HEK293 (cell line): ENCODE measurements at regions not wholly inside any gene's neighbourhood (a gene's known extent, or its start where the extent isn't known, plus 50 kb on each side); places are given as distances from the start of the nearest gene placed in this dataset.

Experiments
- CTCF ChIA-PET: fragments of 350-600 bp; formaldehyde crosslinking; extraction: SDS; loops from one replicate; lab custom pipeline; 2021; ENCODE audit warnings: antibody characterized with exemption; lab: Yijun Ruan, JAX
- POLR2A ChIA-PET: fragments of 300-600 bp; formaldehyde crosslinking; extraction: SDS; loops from one replicate; lab custom pipeline; 2020; ENCODE audit warnings: antibody characterized with exemption, inconsistent platforms; lab: Yijun Ruan, JAX
- H3K27ac ChIP-seq: fragments of 200-500 bp; sonication (Bioruptor generic); 2 replicates; pipeline ENCODE4 v1.5.1; 2014; ENCODE audit warnings: low read depth, low read length, control low read depth, inconsistent platforms; ENCODE audit errors: extremely low read depth
- H3K36me3 ChIP-seq, 2 experiments: fragments of 200-500 bp in 1 of 2; sonication (Bioruptor generic) in 1 of 2; 1 replicate in 1 of 2; 2 replicates in 1 of 2; pipeline ENCODE4 v1.5.1; 2014 to 2017; ENCODE audit warnings: inconsistent platforms in 2 of 2, low read length in 2 of 2; ENCODE audit not compliant: control insufficient read depth in 2 of 2, insufficient read depth in 1 of 2
- H3K4me1 ChIP-seq: fragments of 200-500 bp; sonication (Bioruptor generic); 2 replicates; pipeline ENCODE4 v1.5.1; 2014; ENCODE audit warnings: mild to moderate bottlenecking, low read length, inconsistent platforms; ENCODE audit not compliant: control insufficient read depth, insufficient read depth
- H3K4me3 ChIP-seq: 2 replicates; pipeline ENCODE4 v1.5.1; 2011; ENCODE audit warnings: low read depth, mild to moderate bottlenecking, control low read depth, low read length, moderate library complexity
- H3K9me3 ChIP-seq: fragments of 200-500 bp; sonication (Bioruptor generic); 2 replicates; pipeline ENCODE4 v1.5.1; 2014; ENCODE audit warnings: low read depth, low read length, inconsistent platforms; ENCODE audit not compliant: control insufficient read depth, insufficient read depth
- RBAK ChIP-seq: fragments of 450-650 bp; formaldehyde crosslinking; IDR thresholded peaks from 2 replicates; pipeline ENCODE4 v1.5.1; 2016; ENCODE audit warnings: missing biosample characterization, missing genetic modification characterization
- ZEB2 ChIP-seq: fragments of 450-650 bp; formaldehyde crosslinking; IDR thresholded peaks from 2 replicates; pipeline ENCODE4 v1.5.1; 2016; ENCODE audit warnings: missing biosample characterization, missing genetic modification characterization
- ZNF10 ChIP-seq: fragments of 450-650 bp; formaldehyde crosslinking; IDR thresholded peaks from 2 replicates; pipeline ENCODE4 v1.5.1; 2017; ENCODE audit warnings: missing biosample characterization, missing genetic modification characterization
- ZNF184 ChIP-seq: fragments of 450-650 bp; IDR thresholded peaks from 2 replicates; pipeline ENCODE4 v1.5.1; 2018; ENCODE audit warnings: missing biosample characterization, mild to moderate bottlenecking, missing genetic modification characterization
- ZNF223 ChIP-seq: fragments of 450-650 bp; formaldehyde crosslinking; IDR thresholded peaks from 2 replicates; pipeline ENCODE4 v1.5.1; 2016; ENCODE audit warnings: missing biosample characterization, missing genetic modification characterization
- ZNF324 ChIP-seq: fragments of 450-650 bp; formaldehyde crosslinking; IDR thresholded peaks from 2 replicates; pipeline ENCODE4 v1.5.1; 2016; ENCODE audit warnings: missing biosample characterization, missing genetic modification characterization
- ZNF529 ChIP-seq: fragments of 450-650 bp; formaldehyde crosslinking; IDR thresholded peaks from 2 replicates; pipeline ENCODE4 v1.5.1; 2017; ENCODE audit warnings: missing genetic modification characterization, missing biosample characterization; ENCODE audit not compliant: insufficient replicate concordance
- ZNF548 ChIP-seq: fragments of 450-650 bp; formaldehyde crosslinking; IDR thresholded peaks from 2 replicates; pipeline ENCODE4 v1.5.1; 2016; ENCODE audit warnings: missing biosample characterization, missing genetic modification characterization
- ZNF558 ChIP-seq: fragments of 450-650 bp; formaldehyde crosslinking; IDR thresholded peaks from 2 replicates; pipeline ENCODE4 v1.5.1; 2016; ENCODE audit warnings: missing biosample characterization, missing genetic modification characterization
- ZNF596 ChIP-seq: fragments of 450-650 bp; IDR thresholded peaks from 2 replicates; pipeline ENCODE4 v1.5.0; 2018; ENCODE audit warnings: missing biosample characterization, mild to moderate bottlenecking, missing genetic modification characterization, moderate library complexity
- ZNF600 ChIP-seq: fragments of 450-650 bp; formaldehyde crosslinking; IDR thresholded peaks from 2 replicates; pipeline ENCODE4 v1.5.1; 2016; ENCODE audit warnings: missing biosample characterization, missing genetic modification characterization
- ZNF664 ChIP-seq: fragments of 450-650 bp; formaldehyde crosslinking; IDR thresholded peaks from 2 replicates; pipeline ENCODE4 v1.5.1; 2016; ENCODE audit warnings: missing biosample characterization, missing genetic modification characterization
- ZNF677 ChIP-seq: fragments of 450-650 bp; IDR thresholded peaks from 2 replicates; pipeline ENCODE4 v1.5.0; 2018; ENCODE audit warnings: missing biosample characterization, mild to moderate bottlenecking, missing genetic modification characterization, moderate library complexity
- ZSCAN23 ChIP-seq: fragments of 450-650 bp; formaldehyde crosslinking; IDR thresholded peaks from 2 replicates; pipeline ENCODE4 v1.5.1; 2016; ENCODE audit warnings: missing biosample characterization, missing genetic modification characterization
- TF ChIP-seq, protein P1 (sequence below): fragments of 450-650 bp; formaldehyde crosslinking; optimal IDR thresholded peaks from 2 replicates; pipeline ENCODE3; 2016; ENCODE audit warnings: missing biosample characterization, mild to moderate bottlenecking, missing genetic modification characterization
- TF ChIP-seq, protein P2 (sequence below): fragments of 450-650 bp; formaldehyde crosslinking; IDR thresholded peaks from 2 replicates; pipeline ENCODE4 v1.5.1; 2016; ENCODE audit warnings: missing biosample characterization, missing genetic modification characterization
- TF ChIP-seq, protein P3 (sequence below): fragments of 450-650 bp; formaldehyde crosslinking; IDR thresholded peaks from 2 replicates; pipeline ENCODE4 v1.5.1; 2017; ENCODE audit warnings: missing biosample characterization, missing genetic modification characterization
- TF ChIP-seq, protein P4 (sequence below): fragments of 450-650 bp; formaldehyde crosslinking; IDR thresholded peaks from 2 replicates; pipeline ENCODE4 v1.5.1; 2016; ENCODE audit warnings: missing biosample characterization, missing genetic modification characterization
- TF ChIP-seq, protein P5 (sequence below): fragments of 450-650 bp; formaldehyde crosslinking; IDR thresholded peaks from 2 replicates; pipeline ENCODE4 v1.5.1; 2016; ENCODE audit warnings: missing biosample characterization, missing genetic modification characterization, low read depth

DNA sequence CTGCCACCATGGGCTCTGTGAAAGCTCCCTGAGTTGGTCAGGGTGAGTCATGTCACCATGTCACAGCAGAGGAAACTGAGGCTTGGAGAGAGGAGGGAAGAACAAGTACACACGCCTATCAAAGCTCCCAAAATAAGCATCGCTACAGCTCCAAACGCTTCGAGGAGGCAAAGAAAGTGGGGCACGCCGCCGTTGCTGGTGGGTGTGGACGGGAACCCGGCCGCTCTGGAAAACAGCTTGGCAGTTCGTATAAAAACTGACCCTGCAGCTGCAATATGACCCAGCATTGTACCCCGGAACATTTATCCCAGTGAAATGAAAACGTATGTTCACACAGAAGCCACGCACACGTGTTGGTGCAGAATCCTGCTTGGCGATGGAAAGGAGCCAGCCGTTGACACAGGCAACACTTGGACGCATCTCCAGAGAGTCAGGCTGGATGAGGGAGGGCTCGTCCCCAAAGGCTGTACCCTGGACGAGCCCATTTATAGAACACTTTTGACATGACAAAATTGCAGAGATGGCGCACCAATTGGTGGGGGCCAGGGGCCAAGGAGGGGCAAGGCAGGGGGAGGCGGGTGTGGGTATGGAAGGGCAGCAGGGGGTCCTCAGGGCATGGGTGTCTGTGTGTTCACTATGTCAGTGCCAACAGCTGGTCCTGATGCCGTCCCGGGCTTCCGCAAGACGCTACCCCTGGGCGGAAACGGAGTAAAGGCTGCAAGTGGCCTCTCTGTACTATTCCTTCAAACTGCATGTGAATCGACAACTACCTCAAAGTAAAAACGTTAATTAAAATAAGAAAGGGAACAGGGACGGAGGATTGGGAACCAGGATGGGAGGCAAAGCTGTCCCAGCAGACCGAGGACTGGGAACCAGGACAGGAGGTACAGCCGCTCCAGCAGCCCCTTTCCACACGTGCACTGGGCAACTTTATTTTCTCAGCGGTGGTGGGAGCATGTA, 173.0 kb downstream of the OLFM1 start (continued):
- TF ChIP-seq, protein P1, sequence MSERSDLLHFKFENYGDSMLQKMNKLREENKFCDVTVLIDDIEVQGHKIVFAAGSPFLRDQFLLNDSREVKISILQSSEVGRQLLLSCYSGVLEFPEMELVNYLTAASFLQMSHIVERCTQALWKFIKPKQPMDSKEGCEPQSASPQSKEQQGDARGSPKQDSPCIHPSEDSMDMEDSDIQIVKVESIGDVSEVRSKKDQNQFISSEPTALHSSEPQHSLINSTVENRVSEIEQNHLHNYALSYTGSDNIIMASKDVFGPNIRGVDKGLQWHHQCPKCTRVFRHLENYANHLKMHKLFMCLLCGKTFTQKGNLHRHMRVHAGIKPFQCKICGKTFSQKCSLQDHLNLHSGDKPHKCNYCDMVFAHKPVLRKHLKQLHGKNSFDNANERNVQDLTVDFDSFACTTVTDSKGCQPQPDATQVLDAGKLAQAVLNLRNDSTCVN: no peak
- TF ChIP-seq ZNF600 (tag by site-specific recombination): no peak
- no peak for TF ChIP-seq ZSCAN23 (tag by site-specific recombination)
- no peak for TF ChIP-seq ZNF548 (tag by site-specific recombination)
- TF ChIP-seq, protein P2, sequence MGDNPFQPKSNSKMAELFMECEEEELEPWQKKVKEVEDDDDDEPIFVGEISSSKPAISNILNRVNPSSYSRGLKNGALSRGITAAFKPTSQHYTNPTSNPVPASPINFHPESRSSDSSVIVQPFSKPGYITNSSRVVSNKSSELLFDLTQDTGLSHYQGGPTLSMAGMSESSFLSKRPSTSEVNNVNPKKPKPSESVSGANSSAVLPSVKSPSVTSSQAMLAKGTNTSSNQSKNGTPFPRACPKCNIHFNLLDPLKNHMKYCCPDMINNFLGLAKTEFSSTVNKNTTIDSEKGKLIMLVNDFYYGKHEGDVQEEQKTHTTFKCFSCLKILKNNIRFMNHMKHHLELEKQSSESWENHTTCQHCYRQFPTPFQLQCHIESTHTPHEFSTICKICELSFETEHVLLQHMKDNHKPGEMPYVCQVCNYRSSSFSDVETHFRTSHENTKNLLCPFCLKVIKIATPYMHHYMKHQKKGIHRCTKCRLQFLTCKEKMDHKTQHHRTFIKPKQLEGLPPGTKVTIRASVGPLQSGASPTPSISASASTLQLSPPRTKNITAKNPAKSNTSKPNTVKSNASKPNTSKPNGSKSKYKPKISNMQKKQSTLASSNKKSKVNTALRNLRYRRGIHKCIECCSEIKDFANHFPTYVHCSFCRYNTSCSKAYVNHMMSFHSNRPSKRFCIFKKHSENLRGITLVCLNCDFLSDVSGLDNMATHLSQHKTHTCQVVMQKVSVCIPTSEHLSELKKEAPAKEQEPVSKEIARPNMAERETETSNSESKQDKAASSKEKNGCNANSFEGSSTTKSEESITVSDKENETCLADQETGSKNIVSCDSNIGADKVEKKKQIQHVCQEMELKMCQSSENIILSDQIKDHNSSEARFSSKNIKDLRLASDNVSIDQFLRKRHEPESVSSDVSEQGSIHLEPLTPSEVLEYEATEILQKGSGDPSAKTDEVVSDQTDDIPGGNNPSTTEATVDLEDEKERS (tag by site-specific recombination): no peak
- TF ChIP-seq ZNF664 (tag by site-specific recombination): no peak
- no peak for TF ChIP-seq ZNF677
- no peak for TF ChIP-seq RBAK (tag by site-specific recombination)
- TF ChIP-seq ZNF596: no peak
- TF ChIP-seq ZNF529 (tag by site-specific recombination): no peak
- no peak for TF ChIP-seq ZNF223 (tag by site-specific recombination)
- no peak for TF ChIP-seq ZNF184
- TF ChIP-seq, protein P3, sequence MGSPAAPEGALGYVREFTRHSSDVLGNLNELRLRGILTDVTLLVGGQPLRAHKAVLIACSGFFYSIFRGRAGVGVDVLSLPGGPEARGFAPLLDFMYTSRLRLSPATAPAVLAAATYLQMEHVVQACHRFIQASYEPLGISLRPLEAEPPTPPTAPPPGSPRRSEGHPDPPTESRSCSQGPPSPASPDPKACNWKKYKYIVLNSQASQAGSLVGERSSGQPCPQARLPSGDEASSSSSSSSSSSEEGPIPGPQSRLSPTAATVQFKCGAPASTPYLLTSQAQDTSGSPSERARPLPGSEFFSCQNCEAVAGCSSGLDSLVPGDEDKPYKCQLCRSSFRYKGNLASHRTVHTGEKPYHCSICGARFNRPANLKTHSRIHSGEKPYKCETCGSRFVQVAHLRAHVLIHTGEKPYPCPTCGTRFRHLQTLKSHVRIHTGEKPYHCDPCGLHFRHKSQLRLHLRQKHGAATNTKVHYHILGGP: no peak
- TF ChIP-seq, protein P4, sequence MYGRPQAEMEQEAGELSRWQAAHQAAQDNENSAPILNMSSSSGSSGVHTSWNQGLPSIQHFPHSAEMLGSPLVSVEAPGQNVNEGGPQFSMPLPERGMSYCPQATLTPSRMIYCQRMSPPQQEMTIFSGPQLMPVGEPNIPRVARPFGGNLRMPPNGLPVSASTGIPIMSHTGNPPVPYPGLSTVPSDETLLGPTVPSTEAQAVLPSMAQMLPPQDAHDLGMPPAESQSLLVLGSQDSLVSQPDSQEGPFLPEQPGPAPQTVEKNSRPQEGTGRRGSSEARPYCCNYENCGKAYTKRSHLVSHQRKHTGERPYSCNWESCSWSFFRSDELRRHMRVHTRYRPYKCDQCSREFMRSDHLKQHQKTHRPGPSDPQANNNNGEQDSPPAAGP (tag by site-specific recombination): no peak

DNA sequence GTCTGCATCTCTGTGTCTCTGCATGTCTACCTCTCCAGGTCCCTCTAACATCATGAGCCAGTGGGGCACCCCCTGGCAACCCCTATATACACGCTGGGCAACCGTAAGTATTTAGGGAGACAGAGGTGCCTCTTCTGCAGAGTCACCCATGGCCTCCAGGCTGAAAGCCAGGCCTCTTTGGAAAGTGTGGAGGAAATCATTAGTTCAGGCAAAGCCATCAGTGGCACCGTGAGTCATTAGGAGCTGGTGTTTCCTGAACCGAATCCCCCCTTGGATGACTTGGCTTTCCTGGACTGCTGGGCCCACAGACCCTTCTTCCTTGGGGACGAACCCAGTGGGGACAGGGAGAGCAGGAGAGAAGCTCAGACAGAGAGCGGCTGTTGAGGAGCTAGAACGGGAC, 174.8 kb downstream of the OLFM1 start:
- Histone ChIP-seq H3K4me3 (no peak overlapping the region), H3K4me1 (no peaks in the 10 kb centered on the region), H3K36me3 (no peaks in the 10 kb centered on the region), H3K9me3 (no peaks in the 10 kb centered on the region), H3K27ac (no peak overlapping the region)
- CTCF ChIA-PET: no interaction called here
- no peak for TF ChIP-seq ZNF10 (tag by site-specific recombination)
- no peak for TF ChIP-seq ZEB2 (tag by site-specific recombination)
- TF ChIP-seq, protein P5, sequence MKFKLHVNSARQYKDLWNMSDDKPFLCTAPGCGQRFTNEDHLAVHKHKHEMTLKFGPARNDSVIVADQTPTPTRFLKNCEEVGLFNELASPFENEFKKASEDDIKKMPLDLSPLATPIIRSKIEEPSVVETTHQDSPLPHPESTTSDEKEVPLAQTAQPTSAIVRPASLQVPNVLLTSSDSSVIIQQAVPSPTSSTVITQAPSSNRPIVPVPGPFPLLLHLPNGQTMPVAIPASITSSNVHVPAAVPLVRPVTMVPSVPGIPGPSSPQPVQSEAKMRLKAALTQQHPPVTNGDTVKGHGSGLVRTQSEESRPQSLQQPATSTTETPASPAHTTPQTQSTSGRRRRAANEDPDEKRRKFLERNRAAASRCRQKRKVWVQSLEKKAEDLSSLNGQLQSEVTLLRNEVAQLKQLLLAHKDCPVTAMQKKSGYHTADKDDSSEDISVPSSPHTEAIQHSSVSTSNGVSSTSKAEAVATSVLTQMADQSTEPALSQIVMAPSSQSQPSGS (tag by site-specific recombination): no peak
- TF ChIP-seq ZNF324 (tag by site-specific recombination): no peak
- TF ChIP-seq ZNF558 (tag by site-specific recombination): no peak
- POLR2A ChIA-PET: no interaction called here
